Stimulated activated CD8-positive, alpha-beta memory T cell treated with anti-CD3 and anti-CD28 coated beads, Interleukin-2, amount 100 ng/mL, for 48 hours (primary cell): ENCODE measurements at regions not wholly inside any gene's neighbourhood (a gene's known extent, or its start where the extent isn't known, plus 50 kb on each side); places are given as distances from the start of the nearest gene placed in this dataset.

Experiments
- DNase-seq, 2 donors: peaks; one replicate each; pipeline ENCODE4 v3.0.0-alpha.2; 2020; ENCODE audit warnings: low read depth in 2 of 2

DNA sequence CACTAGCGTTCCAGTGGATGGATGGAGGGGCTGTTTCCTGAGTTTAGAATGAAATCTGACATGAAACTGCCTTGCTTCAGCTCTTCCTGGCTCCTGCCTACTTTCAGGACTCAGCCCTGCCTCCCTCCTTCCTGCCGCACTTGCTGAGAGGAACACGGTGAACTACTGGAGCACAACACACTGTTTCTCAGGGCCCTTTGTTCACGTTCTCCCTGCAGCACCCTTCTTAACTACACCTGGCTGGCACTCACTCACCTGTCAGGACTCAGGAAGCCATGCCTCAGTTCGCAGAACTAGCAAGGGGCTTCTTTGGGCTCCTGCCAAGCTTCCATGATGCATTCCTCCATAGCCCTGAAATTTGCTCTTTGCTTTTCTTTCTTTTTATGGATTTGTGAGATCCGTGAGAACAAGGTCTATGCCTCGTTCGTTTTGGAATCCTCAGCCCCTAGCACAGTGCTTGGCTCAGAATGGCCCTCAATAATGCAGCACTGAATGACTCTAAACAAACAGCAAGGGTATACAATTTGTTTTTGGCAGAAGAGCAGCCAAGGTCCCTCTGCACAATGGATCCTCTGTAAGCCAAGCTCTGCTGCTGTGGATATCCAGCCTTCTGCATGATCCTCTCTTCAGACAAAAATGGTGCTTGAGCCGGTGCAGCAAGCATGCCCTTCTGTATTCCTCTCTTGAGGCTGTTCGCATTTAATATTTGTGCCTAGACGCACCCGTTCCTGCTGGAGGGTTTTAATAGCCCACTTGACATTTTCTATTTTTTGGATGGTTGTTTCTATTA lies 357.0 kb downstream of the TSN start:
- no peak for DNase-seq

DNA sequence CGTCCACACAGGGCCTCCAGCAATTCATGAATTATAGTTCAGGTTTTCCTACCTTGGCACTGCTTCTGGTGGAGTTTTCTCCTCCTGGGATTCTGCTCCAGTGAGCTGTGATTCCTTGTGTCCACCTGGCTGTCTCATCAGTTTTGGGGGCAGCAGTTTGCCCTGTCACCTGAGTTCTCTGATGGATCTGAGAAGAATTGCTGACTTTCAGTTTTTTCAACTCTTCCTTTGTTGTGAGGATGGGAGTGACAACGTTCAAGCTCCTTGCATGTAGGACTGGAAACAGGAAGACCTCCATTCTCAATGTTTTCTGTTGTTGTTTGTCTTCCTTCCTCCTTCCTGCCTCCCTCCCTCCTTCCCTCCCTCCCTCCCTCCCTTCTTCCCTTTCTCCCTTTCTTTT lies 359.0 kb downstream of the TSN start:
- no peak for DNase-seq

DNA sequence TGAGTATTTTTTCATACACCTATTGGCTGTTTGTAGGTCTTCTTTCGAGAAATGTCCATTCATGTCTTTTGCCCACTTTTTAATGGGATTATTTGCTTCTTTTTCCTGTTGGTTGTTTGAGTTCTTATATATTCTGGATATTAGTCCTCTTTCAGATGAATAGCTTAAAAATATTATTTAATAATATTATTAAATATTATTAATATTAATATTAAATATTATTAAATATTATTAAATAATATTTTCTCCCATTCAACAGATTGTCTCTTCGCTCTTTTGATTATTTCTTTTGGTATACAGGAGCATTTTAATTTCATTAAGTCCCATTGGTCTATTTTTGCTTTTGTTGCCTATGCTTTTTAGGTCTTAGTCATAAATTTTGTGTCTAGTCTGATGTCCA lies 361.9 kb downstream of the TSN start:
- no peak for DNase-seq

DNA sequence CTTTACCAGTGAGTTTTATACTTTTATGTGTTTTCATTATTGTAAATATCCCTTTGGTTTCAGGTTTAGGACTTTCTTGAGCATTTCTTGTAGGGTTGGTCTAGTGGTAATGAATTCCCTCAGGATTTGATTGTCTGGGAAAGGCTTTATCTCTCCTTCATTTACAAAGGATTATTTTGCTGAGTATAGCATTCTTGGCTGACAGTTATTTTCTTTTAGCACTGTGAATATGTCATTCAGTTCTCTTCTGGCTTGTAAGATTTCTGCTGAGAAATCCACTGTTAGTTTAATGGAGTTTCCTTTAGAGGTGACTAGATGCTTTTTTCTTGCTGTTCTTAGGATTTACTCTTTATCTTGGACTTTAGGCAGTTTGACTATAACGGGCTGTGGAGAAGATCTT lies 373.9 kb downstream of the TSN start:
- no peak for DNase-seq

DNA sequence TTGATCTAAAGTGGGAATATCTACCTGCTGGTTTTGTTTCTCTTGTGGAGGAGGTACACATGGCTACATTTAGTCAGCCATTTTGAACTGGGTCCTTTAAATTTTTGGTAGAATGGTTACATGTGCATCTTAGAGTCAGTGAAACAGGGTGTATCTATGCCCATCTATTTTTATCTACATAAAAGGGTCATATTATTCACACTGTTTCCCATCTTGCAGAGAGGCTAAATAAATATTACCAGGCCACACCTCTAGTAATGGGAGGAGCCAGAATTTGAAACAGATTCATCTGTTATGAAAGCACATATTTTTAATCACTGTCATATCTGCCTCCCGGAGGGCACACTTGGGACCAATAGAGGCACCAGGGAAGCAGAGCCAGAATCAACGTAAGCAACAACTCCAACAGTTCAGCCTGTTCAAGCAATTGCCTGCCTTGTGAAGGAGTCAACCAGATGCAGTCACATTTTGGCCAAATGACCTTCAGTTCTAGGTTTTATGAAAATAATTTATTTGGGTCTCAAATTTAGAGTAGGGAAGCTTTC lies 376.8 kb downstream of the TSN start:
- no peak for DNase-seq

DNA sequence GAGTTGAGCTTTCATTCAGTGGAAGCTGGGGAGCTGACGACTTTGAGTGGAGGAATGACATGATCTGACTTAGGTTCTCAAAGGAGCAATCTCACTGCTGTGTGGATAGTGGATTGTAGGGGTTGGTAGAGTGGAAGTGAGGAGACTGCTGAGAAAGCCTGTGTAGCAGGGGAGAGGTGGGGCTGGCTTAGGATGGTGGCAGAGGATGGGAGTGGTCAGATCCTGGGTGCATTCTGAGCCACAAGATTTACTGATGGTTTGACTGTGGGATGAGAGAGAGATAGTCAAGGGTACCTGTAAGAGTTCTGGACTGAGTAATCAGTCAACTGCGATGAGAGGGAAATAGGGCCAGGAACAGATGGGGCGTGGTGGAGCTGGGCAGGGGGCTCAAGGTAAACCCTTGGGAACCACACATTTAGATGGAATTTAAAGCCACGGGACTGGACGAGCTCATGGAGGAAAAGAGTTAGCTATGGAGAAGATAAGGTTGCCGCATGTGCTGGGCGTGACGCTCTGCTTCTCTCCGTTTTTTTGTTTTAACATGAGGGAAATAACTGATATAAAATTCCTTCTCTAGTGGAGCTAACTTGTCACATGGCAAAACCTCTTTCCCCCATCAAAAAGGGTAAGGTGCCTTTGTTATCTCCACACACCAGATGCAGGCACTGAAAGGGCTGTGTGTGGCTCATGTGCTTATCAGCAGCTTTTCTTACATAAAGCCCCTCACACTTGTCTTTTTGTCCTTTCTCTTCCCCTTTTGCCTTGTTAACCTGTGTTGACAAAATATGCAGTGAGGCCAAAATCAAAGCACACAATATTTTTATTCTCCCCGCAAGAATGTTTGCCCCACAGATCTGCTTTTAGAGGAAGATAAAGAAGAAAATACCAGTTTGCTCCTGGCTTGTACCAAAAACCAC lies 379.8 kb downstream of the TSN start:
- DNase-seq: no peak

DNA sequence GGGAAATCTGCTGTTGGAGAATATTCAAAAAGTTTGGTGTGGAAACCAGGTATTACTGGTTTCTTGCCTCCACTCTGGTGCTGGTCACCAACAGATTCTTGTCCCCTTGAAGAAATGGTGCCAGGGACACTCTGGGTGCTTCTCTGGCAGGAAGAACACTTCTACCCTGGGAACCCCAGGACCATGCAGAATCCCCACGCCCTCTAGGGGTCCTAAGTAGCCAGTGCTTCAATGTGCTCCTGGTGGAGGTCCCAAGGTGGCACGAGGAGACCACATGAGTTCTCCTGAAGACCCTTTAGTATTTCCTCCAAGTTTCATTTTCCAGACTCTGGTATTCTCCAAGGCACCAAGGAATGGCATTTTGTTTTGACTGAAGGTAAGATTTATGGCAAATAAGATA lies 380.6 kb downstream of the TSN start:
- no peak for DNase-seq

DNA sequence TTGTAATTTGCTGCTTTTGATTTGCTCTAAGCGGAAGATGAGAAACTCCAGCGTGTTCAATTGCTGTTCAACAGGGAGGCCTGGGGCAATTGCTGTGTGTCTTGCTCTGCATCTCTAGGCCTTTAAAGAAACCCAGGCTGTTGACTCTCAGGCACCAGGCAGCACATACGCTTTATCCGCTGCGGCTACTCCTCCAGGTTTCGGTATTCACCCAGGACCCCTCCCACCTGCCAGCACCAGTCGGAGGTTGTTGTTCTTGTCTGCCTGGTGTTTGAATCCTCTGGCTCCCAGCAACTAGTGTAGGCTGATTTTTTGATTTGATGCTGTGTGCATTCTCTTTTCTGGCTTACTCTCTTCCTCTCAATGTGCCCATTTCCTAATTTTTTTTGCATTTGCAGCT lies 383.1 kb downstream of the TSN start:
- no peak for DNase-seq

DNA sequence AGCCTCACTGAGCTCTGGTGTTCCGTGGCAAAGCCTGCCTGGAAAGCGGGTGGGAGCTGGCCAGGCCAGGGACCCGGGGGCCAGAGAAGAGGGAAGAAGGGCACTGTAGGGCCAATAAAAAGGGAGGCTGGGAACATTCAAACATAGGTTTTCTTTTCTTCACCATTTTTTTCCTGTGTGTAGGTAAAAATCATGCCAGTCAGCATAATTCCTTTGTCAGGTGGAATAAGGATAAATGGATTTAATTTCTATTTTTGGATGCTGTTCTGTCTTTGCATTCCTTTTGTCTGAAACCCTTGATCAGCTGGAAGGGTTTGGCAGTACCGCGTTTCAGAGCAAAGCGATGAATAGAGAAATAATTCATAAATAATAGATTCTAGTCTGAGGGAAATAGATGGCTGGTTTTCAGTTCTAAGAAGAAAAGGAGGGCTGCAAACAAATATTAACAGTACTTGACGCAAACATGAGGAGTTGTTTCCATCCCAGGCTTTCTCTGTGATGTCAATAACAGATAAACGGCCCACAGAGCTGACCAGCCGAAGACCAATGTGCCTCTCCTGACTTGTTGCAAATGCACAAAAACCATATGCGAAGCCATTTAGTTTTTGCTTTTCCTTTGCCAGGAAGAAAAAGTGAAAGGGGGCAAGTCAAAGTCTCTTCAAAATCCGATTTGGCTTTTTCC lies 384.4 kb downstream of the TSN start:
- DNase-seq: no peak

DNA sequence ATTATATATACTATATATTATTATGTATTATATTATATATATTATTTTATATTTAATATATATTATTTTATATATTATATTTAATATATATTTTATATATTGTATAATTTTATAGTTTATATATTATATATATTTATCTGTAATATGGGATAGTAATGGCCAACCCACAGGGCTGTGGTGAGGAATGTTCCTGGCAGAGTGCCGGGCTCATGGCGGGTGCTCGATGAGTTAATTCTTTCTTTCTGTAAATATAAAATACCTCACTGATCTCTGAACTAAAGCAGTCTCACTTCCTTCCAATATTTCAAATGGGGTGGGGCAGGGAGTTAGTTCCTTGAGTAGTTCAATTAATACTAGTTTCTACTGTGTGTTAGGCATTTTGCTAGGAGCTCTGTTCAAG lies 389.4 kb downstream of the TSN start:
- no peak for DNase-seq

DNA sequence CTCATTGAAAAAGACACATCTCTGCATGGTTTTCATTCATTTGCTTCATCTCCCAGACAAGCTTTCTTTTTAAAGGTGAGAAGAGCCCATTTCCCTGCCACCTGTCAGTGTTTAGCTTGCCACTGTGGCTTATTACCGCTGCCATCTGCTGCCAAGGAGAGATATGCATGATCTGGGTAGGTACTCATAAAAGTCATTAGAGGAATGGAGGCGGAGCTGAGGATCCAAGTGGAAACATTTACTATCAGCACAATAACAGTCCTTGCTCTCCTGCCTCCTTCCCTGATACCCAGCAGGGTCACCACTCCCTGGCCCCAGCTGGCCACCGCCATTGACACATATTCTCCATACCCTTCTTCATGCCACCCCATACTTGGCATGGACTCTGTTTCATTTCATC lies 390.4 kb downstream of the TSN start:
- no peak for DNase-seq

DNA sequence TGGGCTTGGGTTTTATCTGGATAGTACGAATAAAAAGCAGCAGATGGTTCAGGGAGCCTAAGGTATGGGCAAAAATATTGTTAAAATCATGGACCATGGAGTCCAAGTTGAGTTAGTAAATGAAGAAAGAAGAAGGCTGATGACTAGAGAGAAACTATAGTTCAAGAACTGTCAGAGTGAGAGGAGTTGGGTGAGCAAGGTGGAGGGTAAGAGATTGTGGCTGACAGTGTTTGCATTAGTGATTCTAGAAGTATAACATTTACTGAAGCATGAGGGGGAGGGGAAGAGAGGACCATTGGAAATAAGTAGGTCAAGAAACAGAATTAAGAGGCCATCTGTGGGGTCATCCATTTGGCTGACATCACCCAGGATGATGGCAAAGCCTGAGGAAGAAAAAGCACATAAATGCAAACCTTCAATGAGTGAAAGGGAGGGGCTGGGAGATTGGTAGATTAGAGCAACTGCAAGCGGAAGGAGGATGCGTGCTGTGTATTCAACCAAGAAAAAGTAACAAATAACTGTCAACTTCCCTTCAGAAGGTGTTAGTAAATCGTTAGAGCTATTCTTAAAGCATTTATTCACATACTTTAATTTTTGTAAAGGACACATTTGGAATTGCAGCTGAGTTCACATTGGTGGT lies 392.8 kb downstream of the TSN start:
- no peak for DNase-seq

DNA sequence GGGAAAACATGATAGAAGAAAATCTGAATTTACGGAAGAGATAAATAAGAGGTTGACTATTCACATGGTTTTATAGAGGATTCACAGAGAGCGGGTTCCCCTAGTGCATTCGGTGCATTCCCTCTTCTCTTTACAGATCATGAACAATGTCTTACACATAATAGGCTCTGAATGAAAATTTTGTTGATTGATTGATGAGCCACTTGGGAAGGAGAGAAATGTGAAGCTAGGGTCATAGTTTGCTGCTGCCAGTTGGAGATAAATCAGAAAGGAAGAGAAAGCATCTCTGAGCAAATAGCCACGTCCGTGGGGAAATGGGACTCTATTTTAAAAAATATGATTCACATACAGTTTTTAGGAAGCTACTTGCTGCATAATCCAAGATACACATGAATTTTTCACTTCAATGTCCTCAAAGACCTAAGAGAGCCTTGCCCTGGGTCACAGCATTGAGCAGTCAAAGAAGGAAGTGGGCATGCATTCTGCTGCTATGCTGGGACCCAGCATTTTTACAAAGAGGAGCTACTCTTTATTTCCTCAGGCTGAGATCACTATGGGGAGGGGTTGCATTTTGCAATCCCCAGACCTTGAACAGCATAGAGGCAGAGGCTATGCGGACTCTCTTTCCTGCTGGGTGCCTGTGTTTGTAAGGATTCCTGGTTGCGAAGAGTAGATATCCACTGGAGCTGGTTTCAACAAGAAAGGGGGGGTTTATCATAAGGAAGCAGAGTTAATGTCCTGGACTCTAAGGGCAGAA lies 395.3 kb downstream of the TSN start:
- DNase-seq: no peak

DNA sequence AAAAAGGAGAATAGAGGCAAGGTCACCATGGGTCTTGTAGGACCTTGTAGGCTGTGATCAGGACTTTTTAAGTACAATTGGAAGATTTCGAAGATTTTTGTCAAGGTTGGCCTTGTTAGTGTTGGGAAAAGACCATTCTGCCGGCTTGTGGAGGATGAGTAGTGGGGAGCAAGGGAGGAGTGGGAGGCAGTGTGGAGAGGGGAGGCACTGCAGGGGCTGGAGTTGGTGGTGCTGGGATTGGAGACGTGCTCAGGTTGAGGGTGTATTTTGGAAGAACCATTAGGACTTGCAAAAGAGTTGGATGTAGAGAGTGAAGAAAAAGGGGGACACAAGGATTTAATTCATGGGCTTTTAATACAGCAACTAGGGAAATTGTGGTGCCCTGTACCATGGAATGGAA lies 397.1 kb downstream of the TSN start:
- no peak for DNase-seq

DNA sequence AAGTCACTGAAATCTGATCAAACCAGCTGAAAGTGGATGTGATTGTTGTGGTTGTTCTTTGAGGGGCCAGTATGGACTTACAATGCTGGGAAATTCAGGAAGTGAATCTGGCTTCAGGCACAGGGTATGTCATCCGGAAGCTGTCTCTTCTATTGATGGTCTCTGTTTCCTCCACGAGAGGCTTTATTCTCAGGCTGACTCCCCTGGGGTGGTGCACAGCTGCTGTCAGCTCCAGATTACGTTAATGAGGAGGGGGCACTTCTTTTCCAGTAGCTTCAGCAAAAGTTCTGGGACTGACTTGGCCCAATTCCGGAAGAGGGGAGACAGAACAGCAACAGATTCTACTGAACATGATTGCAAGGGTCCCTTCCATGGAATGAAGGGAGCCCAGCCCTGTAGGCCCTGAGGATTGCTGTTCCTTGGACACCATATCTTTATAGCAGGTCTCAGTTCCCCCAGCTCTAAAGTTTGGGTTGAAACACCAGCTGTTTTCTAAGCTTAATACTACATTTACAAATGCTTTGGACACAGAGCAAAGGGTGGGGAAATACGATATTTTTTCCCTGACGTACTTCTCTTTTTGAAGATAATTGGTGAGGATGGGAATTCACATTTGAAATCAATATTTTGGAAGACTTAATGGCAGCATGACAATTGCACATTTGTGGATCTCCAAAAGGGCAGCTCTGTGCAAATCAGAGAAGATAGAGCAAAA lies 400.9 kb downstream of the TSN start:
- DNase-seq: no peak

DNA sequence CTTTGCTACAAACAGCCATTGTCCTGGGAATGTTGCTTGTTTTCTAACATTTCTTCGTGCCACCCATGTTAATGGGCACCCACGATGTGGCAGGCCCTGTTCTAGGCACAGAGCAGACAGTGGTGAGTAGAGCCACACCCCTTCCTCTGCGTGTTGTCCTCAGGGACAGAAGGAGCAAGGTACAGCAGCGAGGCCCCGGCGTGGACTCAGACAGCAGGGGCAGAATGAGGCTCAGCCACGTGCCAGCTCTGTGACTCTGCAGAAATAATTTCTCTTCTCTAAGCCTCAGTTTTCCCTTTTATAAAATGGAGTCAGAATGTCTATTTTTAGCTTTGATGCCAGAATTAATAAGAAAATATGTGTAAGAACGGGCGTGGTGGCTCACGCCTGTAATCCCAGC lies 401.7 kb downstream of the TSN start:
- DNase-seq: no peak

DNA sequence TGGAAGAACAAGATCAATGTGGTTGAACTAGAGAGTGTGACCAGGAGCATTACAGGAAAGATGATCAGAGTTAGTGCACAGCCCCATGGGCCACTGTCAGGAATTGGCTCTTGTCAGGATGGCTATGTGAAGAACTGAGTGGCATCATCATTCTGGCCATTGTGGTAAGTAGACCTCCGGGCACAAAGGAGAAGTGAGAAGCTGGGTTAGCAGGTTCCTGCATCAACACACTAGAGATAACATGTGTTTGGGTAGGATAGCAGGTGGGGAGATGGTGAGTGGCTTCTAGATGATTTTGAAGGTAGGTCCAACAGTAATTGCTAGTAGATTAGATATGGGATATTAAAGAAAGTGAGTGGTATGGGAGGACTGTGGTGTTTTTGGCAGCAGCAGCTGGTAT lies 408.2 kb downstream of the TSN start:
- DNase-seq: no peak

DNA sequence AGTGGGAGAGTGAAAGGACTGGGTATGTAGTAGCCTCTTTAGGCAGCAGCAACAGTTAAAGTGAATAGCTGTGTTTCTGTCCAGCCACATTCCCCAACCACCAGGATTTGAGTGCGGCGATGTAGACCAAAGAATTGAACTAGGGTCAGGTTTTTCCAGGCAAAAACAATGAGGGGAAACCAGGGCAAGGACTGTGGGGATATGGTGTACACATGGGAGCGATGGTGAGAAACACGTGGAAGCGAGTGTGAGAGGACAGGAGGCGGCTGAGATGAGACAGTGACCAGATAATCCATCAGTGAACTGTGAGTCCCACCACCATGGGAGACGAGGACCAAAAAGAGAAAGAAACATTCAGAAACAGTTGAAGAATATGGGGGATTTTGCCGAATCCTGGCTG lies 409.5 kb downstream of the TSN start:
- DNase-seq: no peak

DNA sequence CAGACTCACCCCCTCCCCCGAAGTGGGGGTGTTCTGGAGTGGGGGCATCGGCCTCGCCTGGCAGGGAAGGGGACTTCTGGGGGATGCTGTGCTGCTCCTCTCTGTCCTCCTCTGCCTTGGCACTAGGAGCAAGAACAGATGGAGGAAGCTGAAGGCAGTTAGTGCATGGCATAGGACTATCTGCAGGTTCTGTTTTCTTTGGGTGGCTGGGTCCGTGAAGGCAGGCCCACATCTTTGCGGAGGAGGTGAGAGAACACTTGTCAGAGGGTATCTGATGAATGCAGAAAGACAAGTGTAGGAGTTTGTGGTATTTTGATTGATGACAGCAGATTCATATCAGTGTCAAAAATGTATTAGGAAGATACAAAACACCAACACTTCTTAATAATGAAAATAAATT lies 411.4 kb downstream of the TSN start:
- DNase-seq: no peak

DNA sequence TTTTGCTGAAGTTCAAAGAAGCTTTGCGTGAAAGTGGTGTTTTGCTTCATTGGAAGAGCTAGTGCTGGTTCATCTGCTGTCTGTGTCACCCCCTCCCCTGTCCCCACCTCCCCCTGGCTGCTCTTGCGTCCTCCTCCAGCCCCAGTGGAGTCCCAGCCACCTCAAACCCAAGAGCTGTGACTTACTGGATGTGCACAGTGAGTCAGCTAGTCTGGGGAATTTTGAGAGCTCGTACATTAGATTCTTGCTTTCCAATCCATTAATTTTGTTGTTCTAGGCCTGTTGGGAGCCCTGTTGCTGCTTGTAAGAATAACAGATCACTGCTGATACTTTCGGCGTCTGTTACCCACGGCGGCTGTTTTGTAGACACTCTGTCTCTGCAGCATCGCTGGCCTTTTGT lies 412.1 kb downstream of the TSN start:
- no peak for DNase-seq
